ENCODE measurements at regions not wholly inside any gene's neighbourhood (a gene's known extent, or its start where the extent isn't known, plus 50 kb on each side); places are given as distances from the start of the nearest gene placed in this dataset.

DNA sequence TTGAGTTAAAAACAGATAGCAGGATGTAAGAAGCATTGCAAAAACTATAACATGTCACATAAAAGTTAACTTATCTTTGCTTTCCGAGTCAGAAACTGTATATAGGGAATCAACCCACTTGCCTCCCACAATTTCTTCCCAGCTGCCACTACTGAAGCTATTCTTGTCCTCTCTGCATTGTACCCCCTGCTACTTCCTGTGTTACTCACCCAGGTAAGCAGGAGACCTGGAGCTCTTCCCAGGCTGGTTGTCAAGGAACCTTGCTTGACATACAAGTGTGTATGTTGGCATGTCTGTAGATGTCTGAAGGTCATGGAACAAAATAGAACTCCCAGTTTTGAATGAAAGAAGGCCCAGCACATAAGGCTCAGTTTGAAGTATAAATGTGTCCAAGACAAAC lies 74.3 kb upstream of the LRRC4C start:
- TF ChIP-seq POLR2A (IDR thresholded peaks at IDR 0.05) (no peak), EP300 (IDR thresholded peaks at IDR 0.05) (no peak)
- TF ChIP-seq, protein P1, sequence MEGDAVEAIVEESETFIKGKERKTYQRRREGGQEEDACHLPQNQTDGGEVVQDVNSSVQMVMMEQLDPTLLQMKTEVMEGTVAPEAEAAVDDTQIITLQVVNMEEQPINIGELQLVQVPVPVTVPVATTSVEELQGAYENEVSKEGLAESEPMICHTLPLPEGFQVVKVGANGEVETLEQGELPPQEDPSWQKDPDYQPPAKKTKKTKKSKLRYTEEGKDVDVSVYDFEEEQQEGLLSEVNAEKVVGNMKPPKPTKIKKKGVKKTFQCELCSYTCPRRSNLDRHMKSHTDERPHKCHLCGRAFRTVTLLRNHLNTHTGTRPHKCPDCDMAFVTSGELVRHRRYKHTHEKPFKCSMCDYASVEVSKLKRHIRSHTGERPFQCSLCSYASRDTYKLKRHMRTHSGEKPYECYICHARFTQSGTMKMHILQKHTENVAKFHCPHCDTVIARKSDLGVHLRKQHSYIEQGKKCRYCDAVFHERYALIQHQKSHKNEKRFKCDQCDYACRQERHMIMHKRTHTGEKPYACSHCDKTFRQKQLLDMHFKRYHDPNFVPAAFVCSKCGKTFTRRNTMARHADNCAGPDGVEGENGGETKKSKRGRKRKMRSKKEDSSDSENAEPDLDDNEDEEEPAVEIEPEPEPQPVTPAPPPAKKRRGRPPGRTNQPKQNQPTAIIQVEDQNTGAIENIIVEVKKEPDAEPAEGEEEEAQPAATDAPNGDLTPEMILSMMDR (IDR thresholded peaks at IDR 0.05), result no peak
